ACHN (cell line): ENCODE measurements at regions not wholly inside any gene's neighbourhood (a gene's known extent, or its start where the extent isn't known, plus 50 kb on each side); places are given as distances from the start of the nearest gene placed in this dataset.
"Not testable (repeated sequence)": the region's sequence is repeated elsewhere in the genome, so short reads cannot be mapped to it uniquely, and the experiment has no call there.

Source experiments
- DNase-seq: peaks from one replicate; pipeline ENCODE4 v3.0.0-alpha.2; 2015
- in situ Hi-C: cut with HindIII; loops from 2 replicates; pipeline ENCODE4 v1.10.0; 2017; ENCODE audit warnings: low sequenced_read_pairs, low pct_ligation_motif_present, low pct_unique_long_range_greater_than_20kb

DNA sequence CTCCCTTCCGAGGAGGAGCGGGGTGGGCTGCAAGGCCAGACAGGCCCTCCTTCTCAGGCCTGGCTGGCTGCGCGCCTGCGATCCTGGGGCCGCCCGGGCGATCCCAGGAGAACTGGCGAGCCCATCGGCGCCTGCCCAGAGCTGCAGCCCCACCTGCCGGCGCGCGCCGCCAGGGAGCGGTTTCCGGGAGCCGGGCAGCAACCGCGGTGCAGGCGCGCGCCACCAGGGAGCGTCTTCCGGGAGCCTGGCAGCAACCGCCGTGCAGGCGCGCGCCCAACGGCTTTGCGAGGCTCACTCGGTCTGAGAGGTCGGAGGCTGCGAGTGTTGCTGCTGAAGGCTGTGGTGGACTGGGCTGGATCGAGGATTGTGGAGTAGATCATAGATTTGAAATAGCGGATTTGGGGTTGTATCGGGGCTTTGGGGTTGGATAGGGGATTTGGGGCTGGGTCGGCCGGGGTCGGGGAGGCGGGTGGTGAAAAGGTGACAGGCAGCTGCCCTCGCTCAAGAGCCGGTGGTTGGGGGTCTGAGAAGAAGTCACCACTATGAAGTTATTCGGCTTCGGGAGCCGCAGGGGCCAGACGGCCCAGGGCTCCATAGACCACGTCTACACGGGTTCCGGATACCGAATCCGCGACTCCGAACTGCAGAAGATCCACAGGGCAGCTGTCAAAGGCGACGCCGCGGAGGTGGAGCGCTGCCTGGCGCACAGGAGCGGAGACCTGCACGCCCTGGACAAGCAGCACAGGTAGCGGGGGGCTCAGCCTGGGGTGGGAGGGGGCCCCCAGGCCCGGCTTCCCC is 668.9 kb downstream of the SPATA31A6 start:
- DNase-seq: peak; percentile 68
- in situ Hi-C loops: not testable (repeated sequence)

DNA sequence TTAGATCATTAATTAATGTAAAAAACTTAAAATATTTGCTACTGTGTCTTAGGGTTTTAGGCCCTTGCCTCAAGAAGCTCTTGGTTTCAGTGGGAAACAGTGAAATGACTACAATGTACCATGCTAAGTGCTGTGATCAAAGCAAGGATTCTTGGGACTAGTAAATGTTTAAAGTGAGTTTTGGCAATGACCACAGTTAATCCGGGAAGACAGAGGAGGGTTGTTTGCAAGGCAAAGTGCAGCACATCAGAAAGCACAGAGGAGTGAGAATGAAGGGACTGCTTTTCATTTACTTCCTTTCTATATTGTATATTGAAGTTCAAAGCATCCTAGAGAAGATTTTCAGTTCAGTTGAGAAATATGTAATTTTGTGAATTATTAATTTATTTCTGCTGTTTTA is 676.7 kb downstream of the SPATA31A6 start:
- in situ Hi-C loops, DNase-seq: not testable (repeated sequence)

DNA sequence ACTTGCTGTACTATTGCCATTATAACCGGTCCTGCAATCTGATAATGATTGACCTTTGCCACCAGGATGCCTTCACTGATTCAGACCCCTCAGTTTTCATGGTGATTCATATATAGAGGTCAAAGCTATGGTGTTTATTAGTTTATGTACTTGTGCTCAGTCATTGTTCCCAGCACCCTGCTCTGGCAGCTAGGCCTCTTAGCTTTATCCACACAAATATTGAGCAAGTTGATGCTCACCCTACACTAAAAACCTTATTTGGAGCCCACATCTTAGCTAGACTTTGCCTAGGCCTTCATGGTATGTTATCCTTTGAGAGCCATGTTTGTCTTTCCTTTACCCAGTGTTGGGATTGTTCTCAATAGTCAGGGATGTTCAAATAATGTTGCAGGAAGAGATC is 679.0 kb downstream of the SPATA31A6 start:
- DNase-seq, in situ Hi-C loops: not testable (repeated sequence)
